Keratinocyte (primary cell): ENCODE measurements at regions not wholly inside any gene's neighbourhood (a gene's known extent, or its start where the extent isn't known, plus 50 kb on each side); places are given as distances from the start of the nearest gene placed in this dataset.

Experiments used
- DNase-seq: peaks from one replicate; pipeline ENCODE4 v3.0.0-alpha.2; 2011; ENCODE audit warnings: low read depth, missing footprints, low spot score
- FAIRE-seq: peaks from 2 replicates; lab custom pipeline; 2011; peaks lifted over from hg19 to GRCh38; lab: Jason Lieb, UNC
- H2AFZ ChIP-seq: 2 replicates; pipeline ENCODE4 v1.6.0; 2012; ENCODE audit warnings: low read length, control low read depth, inconsistent platforms; ENCODE audit not compliant: control insufficient read depth
- H3K27ac ChIP-seq: 2 replicates; pipeline ENCODE4 v1.5.1; 2011; ENCODE audit warnings: low read length; ENCODE audit not compliant: control insufficient read depth, insufficient read depth
- H3K27me3 ChIP-seq: 3 replicates; pipeline ENCODE4 v1.6.0; 2011; ENCODE audit warnings: low read length; ENCODE audit not compliant: control insufficient read depth, insufficient read depth; ENCODE audit errors: extremely low read depth
- H3K36me3 ChIP-seq, 2 experiments: 2 replicates in 1 of 2; 3 replicates in 1 of 2; pipeline ENCODE4 v1.5.1; 2011; ENCODE audit warnings: low read length in 2 of 2, mild to moderate bottlenecking in 1 of 2; ENCODE audit not compliant: control insufficient read depth in 2 of 2, insufficient read depth in 2 of 2; ENCODE audit errors: extremely low read depth in 1 of 2
- H3K4me1 ChIP-seq: 3 replicates; pipeline ENCODE4 v1.5.1; 2011; ENCODE audit warnings: low read length; ENCODE audit not compliant: control insufficient read depth, insufficient read depth; ENCODE audit errors: extremely low read depth
- H3K4me2 ChIP-seq: 3 replicates; pipeline ENCODE4 v1.6.0; 2011; ENCODE audit warnings: low read depth, low read length; ENCODE audit not compliant: control insufficient read depth, insufficient read depth; ENCODE audit errors: extremely low read depth
- H3K4me3 ChIP-seq, 3 experiments: fragments of 200-600 bp in 1 of 3; sonication (generic) in 1 of 3; 2 replicates in 2 of 3; 3 replicates in 1 of 3; pipeline ENCODE4 v1.5.1; 2011 to 2016; ENCODE audit warnings: low read length in 3 of 3, mild to moderate bottlenecking in 3 of 3, control low read depth in 2 of 3, inconsistent platforms in 1 of 3, low read depth in 1 of 3, mixed read lengths in 1 of 3, mixed run types in 1 of 3, moderate library complexity in 1 of 3; ENCODE audit not compliant: control insufficient read depth in 2 of 3, insufficient read depth in 2 of 3; ENCODE audit errors: extremely low read depth in 1 of 3
- H3K79me2 ChIP-seq: 2 replicates; pipeline ENCODE4 v1.6.0; 2012; ENCODE audit warnings: low read length; ENCODE audit not compliant: control insufficient read depth, insufficient read depth
- H3K9ac ChIP-seq: 3 replicates; pipeline ENCODE4 v1.6.0; 2011; ENCODE audit warnings: low read length; ENCODE audit not compliant: control insufficient read depth, insufficient read depth; ENCODE audit errors: extremely low read depth
- H3K9me1 ChIP-seq: 3 replicates; pipeline ENCODE4 v1.6.0; 2011; ENCODE audit warnings: low read length; ENCODE audit not compliant: control insufficient read depth, insufficient read depth; ENCODE audit errors: extremely low read depth
- H3K9me3 ChIP-seq: 2 replicates; pipeline ENCODE4 v1.5.1; 2012; ENCODE audit warnings: low read depth, low read length; ENCODE audit not compliant: control insufficient read depth
- H4K20me1 ChIP-seq: 3 replicates; pipeline ENCODE4 v1.6.0; 2011; ENCODE audit warnings: low read length; ENCODE audit not compliant: control insufficient read depth, insufficient read depth; ENCODE audit errors: extremely low read depth
- CTCF ChIP-seq, 3 experiments: IDR thresholded peaks in 1 of 3; conservative IDR thresholded peaks in 1 of 3; optimal IDR thresholded peaks in 1 of 3; 2 replicates in 2 of 3; 3 replicates in 1 of 3; pipeline versions ENCODE3 to v1.5.1; 2011; ENCODE audit warnings: low read length in 3 of 3, mild to moderate bottlenecking in 3 of 3, moderate library complexity in 2 of 3, control low read depth in 1 of 3, inconsistent platforms in 1 of 3; ENCODE audit not compliant: insufficient read depth in 2 of 3; ENCODE audit errors: extremely low read depth in 1 of 3
- EZH2 ChIP-seq: IDR thresholded peaks from one replicate; pipeline ENCODE4 v1.6.1; 2012; ENCODE audit warnings: inconsistent platforms, mild to moderate bottlenecking, low read length, moderate library complexity
- dilution Hi-C: fragments of 300-500 bp; cut with MboI; formaldehyde crosslinking; loops from one replicate; pipeline ENCODE4 v1.7.0; 2020; ENCODE audit warnings: low sequenced_read_pairs; ENCODE audit not compliant: extremely low pct_ligation_motif_present

GRCh38 chr4:79576429-79576753 is 168.4 kb upstream of the GK2 start:
- peak; percentile 32 for FAIRE-seq
- no peaks in the 10 kb centered on the region for H3K27me3 ChIP-seq
- H3K27ac ChIP-seq: no peak overlapping the region
- H2AFZ ChIP-seq: no peak overlapping the region
- dilution Hi-C loops: no loop called here
- H3K9me1 ChIP-seq: no peaks in the 10 kb centered on the region
- H3K4me3 ChIP-seq: no peak overlapping the region
- no peaks in the 10 kb centered on the region for H3K79me2 ChIP-seq
- no peaks in the 10 kb centered on the region for H4K20me1 ChIP-seq
- TF ChIP-seq CTCF (optimal IDR thresholded peaks at IDR 0.05 in 1 of 3, IDR thresholded peaks at IDR 0.05 in 1 of 3, conservative IDR thresholded peaks at IDR 0.05 in 1 of 3; ENCODE audit: extremely low read depth in 1 of 3, insufficient read depth in 2 of 3, low read length in 3 of 3): peak; percentile 47 to 78 (median 69)
- no peak for TF ChIP-seq EZH2
- no peak overlapping the region for H3K9ac ChIP-seq
- H3K4me2 ChIP-seq: no peak overlapping the region
- DNase-seq: no peak
- H3K9me3 ChIP-seq: no peaks in the 10 kb centered on the region
- H3K4me1 ChIP-seq: no peaks in the 10 kb centered on the region
- H3K36me3 ChIP-seq: no peaks in the 10 kb centered on the region

GRCh38 chr4:79575709-79576428 is 167.8 kb upstream of the GK2 start:
- no peaks in the 10 kb centered on the region for H3K36me3 ChIP-seq
- TF ChIP-seq EZH2 (no peak), CTCF (optimal IDR thresholded peaks at IDR 0.05 in 1 of 3, IDR thresholded peaks at IDR 0.05 in 1 of 3, conservative IDR thresholded peaks at IDR 0.05 in 1 of 3; ENCODE audit: extremely low read depth in 1 of 3, insufficient read depth in 2 of 3, low read length in 3 of 3) (no peak)
- DNase-seq: no peak

More at GRCh38 chr4:79575709-79576428, 167.8 kb upstream of the GK2 start:
- Histone ChIP-seq H3K9ac (no peak overlapping the region), H3K27ac (no peak overlapping the region), H2AFZ (no peak overlapping the region), H4K20me1 (no peaks in the 10 kb centered on the region), H3K79me2 (no peaks in the 10 kb centered on the region), H3K4me3 (no peak overlapping the region), H3K9me1 (no peaks in the 10 kb centered on the region), H3K4me2 (no peak overlapping the region), H3K9me3 (no peaks in the 10 kb centered on the region), H3K27me3 (no peaks in the 10 kb centered on the region), H3K4me1 (no peaks in the 10 kb centered on the region)
- no peak for FAIRE-seq
- dilution Hi-C loops: no loop called here
